ENCODE measurements at regions not wholly inside any gene's neighbourhood (a gene's known extent, or its start where the extent isn't known, plus 50 kb on each side); places are given as distances from the start of the nearest gene placed in this dataset.

DNA sequence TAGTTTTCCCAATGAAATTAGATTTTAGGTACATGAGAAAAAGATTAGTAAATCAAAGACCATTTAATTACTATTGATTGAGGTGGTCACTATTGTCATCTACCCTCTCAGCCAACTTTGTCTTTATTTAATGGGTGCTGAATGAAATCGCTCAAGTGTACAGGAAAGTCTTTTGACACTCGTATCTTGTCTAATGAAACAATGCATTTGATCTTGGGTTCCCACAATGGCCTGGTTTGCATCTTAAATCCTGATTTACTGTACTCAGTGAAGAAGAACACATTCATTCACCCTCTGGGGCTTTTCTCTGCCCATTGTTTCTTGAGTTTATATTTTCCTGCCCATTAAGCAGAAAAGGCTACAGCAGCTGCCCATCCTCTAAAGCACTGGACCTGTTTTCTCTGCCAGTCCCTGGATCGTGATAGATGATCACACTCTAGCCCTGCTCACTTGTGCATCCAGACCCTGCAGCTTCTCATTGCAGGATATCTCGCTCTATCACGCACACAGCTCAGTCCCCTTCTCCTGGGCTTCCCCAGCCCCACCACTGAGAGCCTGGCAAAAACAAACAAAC is 1369.3 kb downstream of the AACS start:
- TF ChIP-seq YY1 (IDR thresholded peaks at IDR 0.05; ENCODE audit: low read depth) (no peak), ZBTB7A (IDR thresholded peaks at IDR 0.05; ENCODE audit: low read depth) (no peak), USF1 (IDR thresholded peaks at IDR 0.05) (no peak)
